WTC11 (cell line): ENCODE measurements at regions not wholly inside any gene's neighbourhood (a gene's known extent, or its start where the extent isn't known, plus 50 kb on each side); places are given as distances from the start of the nearest gene placed in this dataset.
"Not testable (repeated sequence)": the region's sequence is repeated elsewhere in the genome, so short reads cannot be mapped to it uniquely, and the experiment has no call there.

Experiments
- ATAC-seq: fragments of 200-7000 bp; cut with Tn5 transposase; 2 replicates; pipeline ENCODE4 v1.10.0; 2021; ENCODE audit warnings: mild to moderate bottlenecking, moderate library complexity
- CTCF ChIA-PET: fragments of 300-600 bp; sonication (Branson Sonifier 250); formaldehyde crosslinking; loops from one replicate; lab custom pipeline; 2021; ENCODE audit warnings: antibody characterized with exemption; lab: Charles Lee
- POLR2A ChIA-PET: fragments of 350-600 bp; sonication (Branson Sonifier 250); formaldehyde crosslinking; loops from one replicate; lab custom pipeline; 2021; ENCODE audit warnings: antibody characterized with exemption; lab: Charles Lee
- DNase-seq: peaks from one replicate; pipeline ENCODE4 v3.0.0; 2021; ENCODE audit warnings: low spot score
- H3K27ac Mint-ChIP-seq: 2 replicates; pipeline ENCODE4 v1.8.0; 2021; ENCODE audit warnings: mixed read lengths
- H3K27me3 Mint-ChIP-seq: 2 replicates; pipeline ENCODE4 v1.8.0; 2021; ENCODE audit warnings: low read depth, mild to moderate bottlenecking, moderate library complexity, mixed read lengths
- H3K36me3 Mint-ChIP-seq: 2 replicates; pipeline ENCODE4 v1.8.0; 2021; ENCODE audit warnings: mixed read lengths
- H3K4me1 Mint-ChIP-seq: 2 replicates; pipeline ENCODE4 v1.8.0; 2022; ENCODE audit warnings: mixed read lengths
- H3K4me3 Mint-ChIP-seq: 2 replicates; pipeline ENCODE4 v1.8.0; 2021; ENCODE audit warnings: mild to moderate bottlenecking, moderate library complexity, mixed read lengths
- H3K9me3 Mint-ChIP-seq: 2 replicates; pipeline ENCODE4 v1.8.0; 2021; ENCODE audit warnings: mixed read lengths
- ATF2 ChIP-seq: sonication (generic); formaldehyde crosslinking; IDR thresholded peaks from 2 replicates; pipeline ENCODE4 v1.8.1; 2022; ENCODE audit warnings: low read depth, missing genetic modification reagents, borderline replicate concordance
- CBFB ChIP-seq: sonication (generic); formaldehyde crosslinking; IDR thresholded peaks from 2 replicates; pipeline ENCODE4 v1.8.1; 2022; ENCODE audit warnings: mild to moderate bottlenecking, low read depth, missing genetic modification reagents
- IRF2 ChIP-seq: sonication (generic); formaldehyde crosslinking; IDR thresholded peaks from 2 replicates; pipeline ENCODE4 v1.8.0; 2022; ENCODE audit warnings: low read depth, missing genetic modification reagents, borderline replicate concordance
- KAT7 ChIP-seq: sonication (generic); formaldehyde crosslinking; IDR thresholded peaks from 2 replicates; pipeline ENCODE4 v1.8.1; 2023; ENCODE audit warnings: missing genetic modification reagents, mild to moderate bottlenecking, borderline replicate concordance
- MXD4 ChIP-seq: fragments of 250-450 bp; sonication (Bioruptor Pico); IDR thresholded peaks from 2 replicates; pipeline ENCODE4 v1.8.0; 2021; ENCODE audit warnings: mild to moderate bottlenecking, moderate library complexity, borderline replicate concordance
- NFATC4 ChIP-seq: fragments of 250-450 bp; sonication (Bioruptor Pico); IDR thresholded peaks from 2 replicates; pipeline ENCODE4 v1.9.0; 2021; ENCODE audit warnings: mild to moderate bottlenecking
- NFE2L1 ChIP-seq: sonication (generic); formaldehyde crosslinking; IDR thresholded peaks from 2 replicates; pipeline ENCODE4 v1.8.1; 2023; ENCODE audit warnings: missing genetic modification reagents
- NR1H2 ChIP-seq: sonication (generic); formaldehyde crosslinking; IDR thresholded peaks from 2 replicates; pipeline ENCODE4 v1.9.0; 2021; ENCODE audit warnings: mild to moderate bottlenecking, moderate library complexity, missing genetic modification reagents
- NR3C1 ChIP-seq: sonication (generic); formaldehyde crosslinking; conservative IDR thresholded peaks from 2 replicates; pipeline ENCODE4 v1.8.1; 2023; ENCODE audit warnings: low read depth, mild to moderate bottlenecking, missing genetic modification reagents
- RORB ChIP-seq: fragments of 250-450 bp; sonication (Bioruptor Pico); IDR thresholded peaks from 2 replicates; pipeline ENCODE4 v1.9.0; 2021; ENCODE audit warnings: mild to moderate bottlenecking
- SMAD3 ChIP-seq: sonication (generic); formaldehyde crosslinking; IDR thresholded peaks from 2 replicates; pipeline ENCODE4 v1.8.0; 2022; ENCODE audit warnings: missing genetic modification reagents, mild to moderate bottlenecking, borderline replicate concordance
- SP1 ChIP-seq: sonication (generic); formaldehyde crosslinking; conservative IDR thresholded peaks from 2 replicates; pipeline ENCODE4 v1.8.1; 2022; ENCODE audit warnings: missing genetic modification reagents
- TEAD4 ChIP-seq: sonication (generic); formaldehyde crosslinking; IDR thresholded peaks from 2 replicates; pipeline ENCODE4 v1.8.0; 2022; ENCODE audit warnings: mild to moderate bottlenecking, missing genetic modification reagents
- USF1 ChIP-seq: sonication (generic); formaldehyde crosslinking; IDR thresholded peaks from 2 replicates; pipeline ENCODE4 v1.8.0; 2022; ENCODE audit warnings: mild to moderate bottlenecking, missing genetic modification reagents
- ZNF219 ChIP-seq: sonication (generic); formaldehyde crosslinking; IDR thresholded peaks from 2 replicates; pipeline ENCODE4 v1.8.0; 2023; ENCODE audit warnings: missing genetic modification reagents, mild to moderate bottlenecking, borderline replicate concordance
- TF ChIP-seq, protein P1 (sequence below): sonication (generic); formaldehyde crosslinking; IDR thresholded peaks from 2 replicates; pipeline ENCODE4 v1.8.1; 2023; ENCODE audit warnings: mild to moderate bottlenecking, missing genetic modification reagents, moderate library complexity
- TF ChIP-seq, protein P2 (sequence below): fragments of 250-450 bp; sonication (Bioruptor Pico); IDR thresholded peaks from 2 replicates; pipeline ENCODE4 v1.9.0; 2021; ENCODE audit warnings: moderate library complexity, mild to moderate bottlenecking, inconsistent platforms, borderline replicate concordance
- TF ChIP-seq, protein P3 (sequence below): sonication (generic); formaldehyde crosslinking; IDR thresholded peaks from 2 replicates; pipeline ENCODE4 v1.8.1; 2022; ENCODE audit warnings: missing genetic modification reagents, borderline replicate concordance

GRCh38 chr5:125914471-125914870 lies 508.7 kb upstream of the GRAMD2B start:
- H3K27me3 Mint-ChIP-seq: no peaks in the 10 kb centered on the region; the same call in none of the 2 replicates
- peaks cover 42% of the 10 kb centered on the region for H3K9me3 Mint-ChIP-seq
- no peak overlapping the region for H3K27ac Mint-ChIP-seq
- TF ChIP-seq SP1 (CRISPR knock-in tag) (no peak), TEAD4 (no peak), NR3C1 (CRISPR knock-in tag) (no peak), MXD4 (CRISPR knock-in tag) (no peak), NR1H2 (no peak), SMAD3 (CRISPR knock-in tag) (no peak)
- H3K4me3 Mint-ChIP-seq: no peak overlapping the region
- no peak for DNase-seq
- peaks cover 17% of the 10 kb centered on the region for H3K36me3 Mint-ChIP-seq
- ATAC-seq: no peak
- ChIA-PET CTCF (no interaction called here), POLR2A (no interaction called here)
- no peaks in the 10 kb centered on the region for H3K4me1 Mint-ChIP-seq

- H3K9me3 Mint-ChIP-seq: peaks cover 46% of the 10 kb centered on the region
- CTCF ChIA-PET, H3K27ac Mint-ChIP-seq, H3K4me1 Mint-ChIP-seq, DNase-seq, H3K27me3 Mint-ChIP-seq, H3K4me3 Mint-ChIP-seq, ATAC-seq, POLR2A ChIA-PET: not testable (repeated sequence)
- peaks cover 32% of the 10 kb centered on the region for H3K36me3 Mint-ChIP-seq
Measured at GRCh38 chr5:125923958-125924357, 499.3 kb upstream of the GRAMD2B start.

DNA sequence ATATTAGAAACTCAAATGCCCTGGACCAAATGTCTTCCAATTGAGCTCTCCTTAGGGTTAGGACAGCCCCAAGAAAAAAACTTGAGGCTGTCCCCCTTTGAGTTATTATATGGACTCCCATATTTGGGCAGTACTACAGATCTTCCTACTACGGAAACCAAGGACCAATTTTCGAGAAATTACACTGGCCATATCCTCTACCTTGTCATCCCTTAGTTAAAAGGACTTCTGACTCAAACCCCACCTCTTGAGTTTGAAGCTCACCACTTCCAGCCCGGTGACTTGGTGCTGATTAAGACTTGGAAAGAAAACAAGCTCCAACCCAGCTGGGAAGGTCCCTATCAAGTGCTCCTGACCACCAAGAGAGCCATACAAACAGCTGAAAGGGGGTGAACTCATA lies 497.0 kb upstream of the GRAMD2B start:
- TF ChIP-seq ZNF219 (CRISPR knock-in tag) (no peak), KAT7 (CRISPR knock-in tag) (no peak), RORB (CRISPR knock-in tag) (no peak), NFATC4 (CRISPR knock-in tag) (no peak), USF1 (CRISPR knock-in tag) (no peak), CBFB (CRISPR knock-in tag) (no peak), NFE2L1 (CRISPR knock-in tag) (no peak), ATF2 (CRISPR knock-in tag) (no peak), IRF2 (no peak)
- TF ChIP-seq, protein P1, sequence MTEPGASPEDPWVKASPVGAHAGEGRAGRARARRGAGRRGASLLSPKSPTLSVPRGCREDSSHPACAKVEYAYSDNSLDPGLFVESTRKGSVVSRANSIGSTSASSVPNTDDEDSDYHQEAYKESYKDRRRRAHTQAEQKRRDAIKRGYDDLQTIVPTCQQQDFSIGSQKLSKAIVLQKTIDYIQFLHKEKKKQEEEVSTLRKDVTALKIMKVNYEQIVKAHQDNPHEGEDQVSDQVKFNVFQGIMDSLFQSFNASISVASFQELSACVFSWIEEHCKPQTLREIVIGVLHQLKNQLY: no peak
- TF ChIP-seq, protein P2, sequence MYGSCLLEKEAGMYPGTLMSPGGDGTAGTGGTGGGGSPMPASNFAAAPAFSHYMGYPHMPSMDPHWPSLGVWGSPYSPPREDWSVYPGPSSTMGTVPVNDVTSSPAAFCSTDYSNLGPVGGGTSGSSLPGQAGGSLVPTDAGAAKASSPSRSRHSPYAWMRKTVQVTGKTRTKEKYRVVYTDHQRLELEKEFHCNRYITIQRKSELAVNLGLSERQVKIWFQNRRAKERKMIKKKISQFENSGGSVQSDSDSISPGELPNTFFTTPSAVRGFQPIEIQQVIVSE: no peak
- TF ChIP-seq, protein P3, sequence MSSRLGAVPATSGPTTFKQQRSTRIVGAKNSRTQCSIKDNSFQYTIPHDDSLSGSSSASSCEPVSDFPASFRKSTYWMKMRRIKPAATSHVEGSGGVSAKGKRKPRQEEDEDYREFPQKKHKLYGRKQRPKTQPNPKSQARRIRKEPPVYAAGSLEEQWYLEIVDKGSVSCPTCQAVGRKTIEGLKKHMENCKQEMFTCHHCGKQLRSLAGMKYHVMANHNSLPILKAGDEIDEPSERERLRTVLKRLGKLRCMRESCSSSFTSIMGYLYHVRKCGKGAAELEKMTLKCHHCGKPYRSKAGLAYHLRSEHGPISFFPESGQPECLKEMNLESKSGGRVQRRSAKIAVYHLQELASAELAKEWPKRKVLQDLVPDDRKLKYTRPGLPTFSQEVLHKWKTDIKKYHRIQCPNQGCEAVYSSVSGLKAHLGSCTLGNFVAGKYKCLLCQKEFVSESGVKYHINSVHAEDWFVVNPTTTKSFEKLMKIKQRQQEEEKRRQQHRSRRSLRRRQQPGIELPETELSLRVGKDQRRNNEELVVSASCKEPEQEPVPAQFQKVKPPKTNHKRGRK (CRISPR knock-in tag): no peak
- no peaks in the 10 kb centered on the region for H3K27me3 Mint-ChIP-seq
- CTCF ChIA-PET: no interaction called here
- no peak for ATAC-seq
- H3K9me3 Mint-ChIP-seq: peaks cover 50% of the 10 kb centered on the region
- peaks cover 32% of the 10 kb centered on the region for H3K36me3 Mint-ChIP-seq
- no peak overlapping the region for H3K4me3 Mint-ChIP-seq
- no peak overlapping the region for H3K27ac Mint-ChIP-seq
- POLR2A ChIA-PET: no interaction called here
- DNase-seq: no peak
- no peaks in the 10 kb centered on the region for H3K4me1 Mint-ChIP-seq
